ENCODE measurements at regions not wholly inside any gene's neighbourhood (a gene's known extent, or its start where the extent isn't known, plus 50 kb on each side); places are given as distances from the start of the nearest gene placed in this dataset.

DNA sequence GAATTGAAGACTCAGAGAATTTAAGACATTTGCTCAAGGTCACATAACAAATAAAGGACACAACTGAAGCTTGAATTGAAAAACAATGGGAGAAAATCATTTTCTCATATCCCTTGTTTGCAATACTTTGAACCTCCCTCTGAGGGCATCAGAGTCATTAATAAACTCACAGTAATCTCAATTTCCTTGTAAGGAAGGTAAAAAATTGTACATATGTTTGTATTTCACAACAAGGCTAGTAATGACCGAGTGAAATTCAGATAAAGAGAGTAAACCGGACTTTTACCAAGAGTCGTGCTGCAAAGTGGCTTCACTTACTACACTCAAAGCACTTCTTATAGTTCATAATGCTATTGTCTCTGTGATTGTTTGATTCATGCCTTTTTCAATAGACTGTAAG is 665.0 kb downstream of the NR2F1-AS1 start:
- H3K27ac ChIP-seq, result no peak overlapping the region
- TF ChIP-seq, protein P1, sequence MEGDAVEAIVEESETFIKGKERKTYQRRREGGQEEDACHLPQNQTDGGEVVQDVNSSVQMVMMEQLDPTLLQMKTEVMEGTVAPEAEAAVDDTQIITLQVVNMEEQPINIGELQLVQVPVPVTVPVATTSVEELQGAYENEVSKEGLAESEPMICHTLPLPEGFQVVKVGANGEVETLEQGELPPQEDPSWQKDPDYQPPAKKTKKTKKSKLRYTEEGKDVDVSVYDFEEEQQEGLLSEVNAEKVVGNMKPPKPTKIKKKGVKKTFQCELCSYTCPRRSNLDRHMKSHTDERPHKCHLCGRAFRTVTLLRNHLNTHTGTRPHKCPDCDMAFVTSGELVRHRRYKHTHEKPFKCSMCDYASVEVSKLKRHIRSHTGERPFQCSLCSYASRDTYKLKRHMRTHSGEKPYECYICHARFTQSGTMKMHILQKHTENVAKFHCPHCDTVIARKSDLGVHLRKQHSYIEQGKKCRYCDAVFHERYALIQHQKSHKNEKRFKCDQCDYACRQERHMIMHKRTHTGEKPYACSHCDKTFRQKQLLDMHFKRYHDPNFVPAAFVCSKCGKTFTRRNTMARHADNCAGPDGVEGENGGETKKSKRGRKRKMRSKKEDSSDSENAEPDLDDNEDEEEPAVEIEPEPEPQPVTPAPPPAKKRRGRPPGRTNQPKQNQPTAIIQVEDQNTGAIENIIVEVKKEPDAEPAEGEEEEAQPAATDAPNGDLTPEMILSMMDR (conservative IDR thresholded peaks at IDR 0.05), result peak; percentile 76

DNA sequence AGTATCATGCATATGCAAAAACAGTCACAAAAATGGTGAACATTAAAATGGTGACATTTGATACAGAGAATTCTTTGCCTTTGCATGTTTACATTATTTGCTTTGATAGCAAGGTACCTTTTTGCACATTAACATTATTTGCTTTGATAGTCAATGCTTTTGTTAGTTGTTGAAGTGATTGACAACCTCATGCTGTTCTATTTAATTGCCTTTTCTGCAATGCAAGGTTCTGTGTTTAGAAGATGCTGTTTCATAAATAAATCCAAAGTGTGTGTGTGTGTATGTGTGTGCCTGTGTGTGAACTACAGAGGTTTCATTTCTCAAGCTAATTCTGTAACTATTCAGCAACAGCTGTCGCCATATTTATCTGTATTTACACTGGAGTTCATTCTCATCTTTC is 668.7 kb downstream of the NR2F1-AS1 start:
- TF ChIP-seq, protein P1 (conservative IDR thresholded peaks at IDR 0.05), result no peak
- H3K27ac ChIP-seq, result no peak overlapping the region

DNA sequence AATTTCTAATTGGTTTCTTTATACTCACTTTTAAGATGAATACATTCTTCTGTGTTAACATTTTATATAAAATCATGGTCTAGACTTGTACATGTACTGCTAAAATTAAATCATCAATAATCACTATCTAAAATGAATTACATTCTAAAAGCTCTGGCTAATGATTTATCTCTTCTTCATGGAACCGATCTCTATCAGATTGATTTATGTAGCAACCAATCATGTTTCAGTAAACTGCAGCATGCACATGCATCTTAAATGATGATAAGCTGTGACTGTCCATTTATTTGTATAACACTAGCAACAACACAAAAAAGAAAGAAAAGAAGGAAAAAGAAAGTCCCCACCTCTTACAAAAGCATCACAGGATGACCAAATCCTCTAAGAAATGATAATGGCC is 669.2 kb downstream of the NR2F1-AS1 start:
- TF ChIP-seq, protein P1 (conservative IDR thresholded peaks at IDR 0.05), result no peak

DNA sequence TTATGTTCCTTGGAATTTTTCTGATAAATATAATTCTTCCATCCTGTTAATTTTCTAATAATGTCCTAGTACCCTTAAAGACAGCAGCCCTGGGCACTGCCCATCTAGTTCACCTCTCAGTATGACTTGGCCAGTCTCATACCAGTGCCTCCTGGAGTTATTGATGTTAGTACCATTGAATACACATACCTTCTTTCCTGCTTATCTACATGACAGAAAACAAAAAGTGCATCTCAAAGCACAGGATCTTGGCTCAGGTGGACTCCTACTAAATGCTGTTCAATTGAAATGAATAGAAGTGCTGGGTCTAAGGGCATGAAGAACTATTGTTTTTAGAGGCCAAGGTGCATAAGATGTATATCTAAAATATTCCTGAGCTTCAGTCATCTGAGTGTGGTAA is 669.7 kb downstream of the NR2F1-AS1 start:
- H3K27ac ChIP-seq, result no peak overlapping the region
- TF ChIP-seq, protein P1 (conservative IDR thresholded peaks at IDR 0.05), result no peak

More for the DNA sequence above, 669.2 kb downstream of the NR2F1-AS1 start:
- H3K27ac ChIP-seq, result no peak overlapping the region

DNA sequence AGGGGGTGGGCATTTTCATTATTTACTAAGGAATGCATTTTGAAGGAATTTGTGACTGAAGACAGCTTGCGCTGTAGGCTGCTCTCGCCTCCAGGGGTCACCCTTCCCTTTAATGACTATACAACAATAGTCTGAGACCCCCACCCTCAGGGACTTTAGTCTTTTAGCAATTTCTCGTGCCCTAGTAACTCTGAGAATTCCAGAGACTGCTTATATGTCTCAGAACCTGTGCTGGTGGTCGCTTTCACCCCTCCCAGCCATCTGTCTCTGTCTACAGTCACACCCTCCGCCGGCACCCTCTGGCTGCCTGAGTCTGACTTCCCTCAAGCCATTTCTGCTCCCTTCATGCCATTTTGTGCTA is 671.4 kb downstream of the NR2F1-AS1 start:
- TF ChIP-seq, protein P1 (conservative IDR thresholded peaks at IDR 0.05), result peak; percentile 84

DNA sequence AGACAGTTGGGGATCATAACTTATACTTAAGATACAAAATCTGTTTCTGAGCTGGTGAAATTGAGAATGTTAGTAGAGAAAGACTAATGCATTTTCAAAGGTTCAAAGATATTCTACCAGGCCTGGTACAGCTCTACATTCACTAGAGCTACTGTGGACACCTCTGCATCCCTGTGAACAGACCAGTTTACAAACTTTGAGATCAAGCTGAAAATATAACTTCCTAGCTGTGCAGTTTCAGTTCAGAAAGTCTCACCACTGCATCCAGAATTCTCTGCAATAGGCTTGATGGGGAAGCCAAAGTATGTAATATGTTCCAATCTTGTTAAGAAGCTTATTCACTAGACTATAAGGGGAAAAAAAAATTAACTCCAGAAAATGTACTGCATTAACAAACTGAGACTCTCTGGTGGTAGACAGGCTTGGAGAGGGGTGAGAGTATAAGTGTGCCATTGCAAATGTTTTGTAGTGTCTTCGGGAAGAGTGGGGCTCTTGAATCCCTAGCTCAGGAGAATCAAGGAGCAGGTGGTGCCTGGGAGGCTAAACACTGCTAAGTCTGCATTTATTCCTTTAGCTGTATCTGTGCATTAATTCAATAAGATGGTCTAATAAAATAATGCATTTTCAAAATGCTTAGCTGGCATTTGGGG is 671.9 kb downstream of the NR2F1-AS1 start:
- TF ChIP-seq, protein P1 (conservative IDR thresholded peaks at IDR 0.05), result no peak
- no peak overlapping the region; the same call in 1 of the 2 replicates for H3K27ac ChIP-seq

More for the DNA sequence above, 671.4 kb downstream of the NR2F1-AS1 start:
- peak overlapping the region; percentile 9; the same call in 1 of the 2 replicates for H3K27ac ChIP-seq

DNA sequence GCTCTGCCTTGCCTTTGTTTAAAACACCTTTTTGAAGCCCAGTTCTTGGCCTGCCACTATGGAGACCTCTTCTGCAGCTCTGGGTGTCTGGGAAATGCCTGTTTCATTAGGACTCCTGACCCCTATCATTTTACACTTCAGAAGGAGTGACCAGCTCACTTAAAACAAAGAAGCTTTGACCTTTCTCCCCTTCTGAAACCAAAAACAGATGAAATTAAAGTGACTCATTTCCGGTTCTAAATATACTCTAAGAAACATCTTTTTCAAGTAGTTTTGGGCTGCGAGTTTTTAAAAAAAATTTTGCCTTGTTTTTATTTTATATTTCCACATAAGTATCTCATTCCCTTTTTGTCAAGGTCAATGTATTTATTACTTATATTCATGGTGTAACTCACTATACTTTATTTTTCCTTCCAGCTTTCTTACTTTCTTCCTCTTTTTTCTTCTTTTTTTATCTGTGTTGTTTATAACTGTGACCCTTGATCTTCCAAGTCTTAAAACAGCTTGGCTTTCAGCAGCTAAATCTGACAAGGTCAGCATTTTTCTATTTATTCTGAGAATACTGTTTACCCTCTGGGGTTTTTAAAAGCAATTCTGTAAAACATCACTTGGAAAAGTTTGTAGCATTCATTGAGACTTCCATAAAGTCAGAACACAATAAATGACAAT is 672.9 kb downstream of the NR2F1-AS1 start:
- TF ChIP-seq, protein P1 (conservative IDR thresholded peaks at IDR 0.05), result no peak
- H3K27ac ChIP-seq, result no peak overlapping the region
